ENCODE measurements at regions not wholly inside any gene's neighbourhood (a gene's known extent, or its start where the extent isn't known, plus 50 kb on each side); places are given as distances from the start of the nearest gene placed in this dataset.
A peak's percentile ranks its signal among the peaks of the same experiment; 100 is the strongest.
"Not testable (repeated sequence)": the region's sequence is repeated elsewhere in the genome, so short reads cannot be mapped to it uniquely, and the experiment has no call there.

GRCh38 chr16:7231762-7232161 lies 100.9 kb upstream of the RBFOX1 start:
- no peaks in the 10 kb centered on the region for H3K4me1 ChIP-seq (ENCODE audit: control insufficient read depth in 2 of 3, insufficient read depth in 2 of 3, low read depth in 1 of 3, low read length in 3 of 3)
- FAIRE-seq (no peak), DNase-seq (no peak)
- intact Hi-C loops (cut with DNase I), result no loop called here
- H3K36me3 ChIP-seq (ENCODE audit: control insufficient read depth in 2 of 3, insufficient read depth in 3 of 3, low read length in 3 of 3), result no peaks in the 10 kb centered on the region
- no peaks in the 10 kb centered on the region for H3K27me3 ChIP-seq (ENCODE audit: control insufficient read depth, insufficient read depth, low read length)
- H3K27ac ChIP-seq (ENCODE audit: low read depth in 2 of 2, low read length in 2 of 2), result no peak overlapping the region
- no peaks in the 10 kb centered on the region for H3K9me3 ChIP-seq (ENCODE audit: control insufficient read depth in 2 of 3, insufficient read depth in 1 of 3, low read length in 3 of 3)
- no peak overlapping the region for H3K4me3 ChIP-seq (ENCODE audit: low read length in 3 of 3)
- H3K9ac ChIP-seq (ENCODE audit: low read length in 3 of 3), result no peak overlapping the region
- TF ChIP-seq CTCF (IDR thresholded peaks at IDR 0.05; ENCODE audit: borderline replicate concordance, extremely low read depth, insufficient read depth), result no peak

- H3K4me3 ChIP-seq (ENCODE audit: low read length in 3 of 3); DNase-seq; H3K27me3 ChIP-seq (ENCODE audit: control insufficient read depth, insufficient read depth, low read length); H3K36me3 ChIP-seq (ENCODE audit: control insufficient read depth in 2 of 3, insufficient read depth in 3 of 3, low read length in 3 of 3); H3K27ac ChIP-seq (ENCODE audit: low read depth in 2 of 2, low read length in 2 of 2); FAIRE-seq; H3K9me3 ChIP-seq (ENCODE audit: control insufficient read depth in 2 of 3, insufficient read depth in 1 of 3, low read length in 3 of 3); H3K4me1 ChIP-seq (ENCODE audit: control insufficient read depth in 2 of 3, insufficient read depth in 2 of 3, low read depth in 1 of 3, low read length in 3 of 3); intact Hi-C loops (cut with DNase I); H3K9ac ChIP-seq (ENCODE audit: low read length in 3 of 3): not testable (repeated sequence)
Observed at GRCh38 chr16:7229433-7230218, 103.0 kb upstream of the RBFOX1 start.

- no peak overlapping the region for H3K4me3 ChIP-seq (ENCODE audit: low read length in 3 of 3)
- FAIRE-seq (no peak), DNase-seq (peak in 4 of 5 donors; percentile 2 to 29 (median 16))
- no peak for TF ChIP-seq CTCF (IDR thresholded peaks at IDR 0.05; ENCODE audit: borderline replicate concordance, extremely low read depth, insufficient read depth)
- H3K9me3 ChIP-seq (ENCODE audit: control insufficient read depth in 2 of 3, insufficient read depth in 1 of 3, low read length in 3 of 3), result no peaks in the 10 kb centered on the region
- no peak overlapping the region for H3K27ac ChIP-seq (ENCODE audit: low read depth in 2 of 2, low read length in 2 of 2)
- H3K9ac ChIP-seq (ENCODE audit: low read length in 3 of 3), result no peak overlapping the region
- intact Hi-C loops (cut with DNase I), result no loop called here
- H3K27me3 ChIP-seq (ENCODE audit: control insufficient read depth, insufficient read depth, low read length), result no peaks in the 10 kb centered on the region
- no peaks in the 10 kb centered on the region for H3K36me3 ChIP-seq (ENCODE audit: control insufficient read depth in 2 of 3, insufficient read depth in 3 of 3, low read length in 3 of 3)
- no peaks in the 10 kb centered on the region for H3K4me1 ChIP-seq (ENCODE audit: control insufficient read depth in 2 of 3, insufficient read depth in 2 of 3, low read depth in 1 of 3, low read length in 3 of 3)
Observed at GRCh38 chr16:7227229-7227721, 105.4 kb upstream of the RBFOX1 start.

- DNase-seq (no peak), FAIRE-seq (no peak)
- H3K36me3 ChIP-seq (ENCODE audit: control insufficient read depth in 2 of 3, insufficient read depth in 3 of 3, low read length in 3 of 3), result no peaks in the 10 kb centered on the region
- no peak overlapping the region for H3K4me3 ChIP-seq (ENCODE audit: low read length in 3 of 3)
- intact Hi-C loops (cut with DNase I), result no loop called here
- no peak for TF ChIP-seq CTCF (IDR thresholded peaks at IDR 0.05; ENCODE audit: borderline replicate concordance, extremely low read depth, insufficient read depth)
- H3K9me3 ChIP-seq (ENCODE audit: control insufficient read depth in 2 of 3, insufficient read depth in 1 of 3, low read length in 3 of 3), result no peaks in the 10 kb centered on the region
- H3K9ac ChIP-seq (ENCODE audit: low read length in 3 of 3), result no peak overlapping the region
- H3K27me3 ChIP-seq (ENCODE audit: control insufficient read depth, insufficient read depth, low read length), result no peaks in the 10 kb centered on the region
- no peaks in the 10 kb centered on the region for H3K4me1 ChIP-seq (ENCODE audit: control insufficient read depth in 2 of 3, insufficient read depth in 2 of 3, low read depth in 1 of 3, low read length in 3 of 3)
- H3K27ac ChIP-seq (ENCODE audit: low read depth in 2 of 2, low read length in 2 of 2), result no peak overlapping the region
Observed at GRCh38 chr16:7221157-7221556, 111.5 kb upstream of the RBFOX1 start.
